ENCODE measurements at regions not wholly inside any gene's neighbourhood (a gene's known extent, or its start where the extent isn't known, plus 50 kb on each side); places are given as distances from the start of the nearest gene placed in this dataset.
"Not testable (repeated sequence)": the region's sequence is repeated elsewhere in the genome, so short reads cannot be mapped to it uniquely, and the experiment has no call there.

DNA sequence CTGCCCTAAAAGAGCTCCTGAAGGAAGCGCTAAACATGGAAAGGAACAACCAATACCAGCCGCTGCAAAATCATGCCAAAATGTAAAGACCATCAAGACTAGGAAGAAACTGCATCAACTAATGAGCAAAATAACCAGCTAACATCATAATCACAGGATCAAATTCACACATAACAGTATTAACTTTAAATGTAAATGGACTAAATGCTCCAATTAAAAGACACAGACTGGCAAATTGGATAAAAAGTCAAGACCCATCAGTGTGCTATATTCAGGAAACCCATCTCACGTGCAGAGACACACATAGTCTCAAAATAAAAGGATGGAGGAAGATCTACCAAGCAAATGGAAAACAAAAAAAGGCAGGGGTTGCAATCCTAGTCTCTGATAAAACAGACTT is 88.8 kb upstream of the CAV2 start:
- H3K4me1 ChIP-seq (ENCODE audit: control insufficient read depth in 2 of 3, insufficient read depth in 2 of 3, low read depth in 1 of 3, low read length in 3 of 3); H3K9ac ChIP-seq (ENCODE audit: low read length in 3 of 3); H3K4me3 ChIP-seq (ENCODE audit: low read length in 3 of 3); H3K36me3 ChIP-seq (ENCODE audit: control insufficient read depth in 2 of 3, insufficient read depth in 3 of 3, low read length in 3 of 3); H3K27ac ChIP-seq (ENCODE audit: low read depth in 2 of 2, low read length in 2 of 2); DNase-seq; FAIRE-seq; intact Hi-C loops (cut with DNase I); H3K9me3 ChIP-seq (ENCODE audit: control insufficient read depth in 2 of 3, insufficient read depth in 1 of 3, low read length in 3 of 3); H3K27me3 ChIP-seq (ENCODE audit: control insufficient read depth, insufficient read depth, low read length): not testable (repeated sequence)

DNA sequence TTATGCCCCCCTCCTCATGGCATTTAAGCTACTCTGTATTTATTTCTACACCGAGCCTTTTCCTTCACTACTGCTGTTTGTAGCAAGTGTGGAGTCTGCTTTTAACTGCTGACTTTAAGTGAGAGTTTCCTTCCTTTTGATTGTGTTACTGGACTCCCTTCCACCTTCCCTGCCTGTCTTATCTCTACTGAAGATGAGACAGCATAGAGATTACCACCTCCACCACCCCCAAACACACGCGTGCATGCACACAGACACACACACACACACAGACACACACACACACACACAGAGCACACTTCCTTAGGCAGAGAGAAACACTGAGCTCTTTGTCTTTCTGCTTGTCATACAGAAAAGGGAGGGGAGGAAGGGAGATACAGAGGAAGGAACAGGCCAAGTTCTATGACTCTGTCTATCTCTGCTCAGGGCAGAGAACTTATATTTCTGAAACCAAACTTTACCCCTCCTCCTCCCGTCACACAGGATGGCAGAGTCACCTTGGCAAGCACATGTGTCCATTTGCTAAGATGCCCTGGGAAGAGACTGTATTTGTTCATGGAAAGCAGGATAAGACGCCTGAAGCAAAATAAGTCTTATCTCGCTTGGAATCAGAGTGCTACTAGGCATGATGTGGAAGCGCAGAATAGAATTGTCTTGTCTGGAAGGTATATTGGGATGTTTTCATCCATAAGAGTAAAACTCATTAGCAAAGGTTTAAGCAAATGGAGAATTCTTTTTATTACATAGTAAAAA is 81.8 kb upstream of the CAV2 start:
- Histone ChIP-seq H3K9me3 (ENCODE audit: control insufficient read depth in 2 of 3, insufficient read depth in 1 of 3, low read length in 3 of 3) (no peaks in the 10 kb centered on the region), H3K27ac (ENCODE audit: low read depth in 2 of 2, low read length in 2 of 2) (no peak overlapping the region), H3K27me3 (ENCODE audit: control insufficient read depth, insufficient read depth, low read length) (no peaks in the 10 kb centered on the region), H3K4me3 (ENCODE audit: low read length in 3 of 3) (no peak overlapping the region), H3K9ac (ENCODE audit: low read length in 3 of 3) (no peak overlapping the region), H3K36me3 (ENCODE audit: control insufficient read depth in 2 of 3, insufficient read depth in 3 of 3, low read length in 3 of 3) (no peaks in the 10 kb centered on the region), H3K4me1 (ENCODE audit: control insufficient read depth in 2 of 3, insufficient read depth in 2 of 3, low read depth in 1 of 3, low read length in 3 of 3) (no peaks in the 10 kb centered on the region)
- no peak for FAIRE-seq
- peak in 1 of 5 donors; percentile 6 for DNase-seq
- intact Hi-C loops (cut with DNase I), result no loop called here
- TF ChIP-seq, protein P1, sequence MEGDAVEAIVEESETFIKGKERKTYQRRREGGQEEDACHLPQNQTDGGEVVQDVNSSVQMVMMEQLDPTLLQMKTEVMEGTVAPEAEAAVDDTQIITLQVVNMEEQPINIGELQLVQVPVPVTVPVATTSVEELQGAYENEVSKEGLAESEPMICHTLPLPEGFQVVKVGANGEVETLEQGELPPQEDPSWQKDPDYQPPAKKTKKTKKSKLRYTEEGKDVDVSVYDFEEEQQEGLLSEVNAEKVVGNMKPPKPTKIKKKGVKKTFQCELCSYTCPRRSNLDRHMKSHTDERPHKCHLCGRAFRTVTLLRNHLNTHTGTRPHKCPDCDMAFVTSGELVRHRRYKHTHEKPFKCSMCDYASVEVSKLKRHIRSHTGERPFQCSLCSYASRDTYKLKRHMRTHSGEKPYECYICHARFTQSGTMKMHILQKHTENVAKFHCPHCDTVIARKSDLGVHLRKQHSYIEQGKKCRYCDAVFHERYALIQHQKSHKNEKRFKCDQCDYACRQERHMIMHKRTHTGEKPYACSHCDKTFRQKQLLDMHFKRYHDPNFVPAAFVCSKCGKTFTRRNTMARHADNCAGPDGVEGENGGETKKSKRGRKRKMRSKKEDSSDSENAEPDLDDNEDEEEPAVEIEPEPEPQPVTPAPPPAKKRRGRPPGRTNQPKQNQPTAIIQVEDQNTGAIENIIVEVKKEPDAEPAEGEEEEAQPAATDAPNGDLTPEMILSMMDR (IDR thresholded peaks at IDR 0.05; ENCODE audit: borderline replicate concordance, extremely low read depth, insufficient read depth), result no peak

DNA sequence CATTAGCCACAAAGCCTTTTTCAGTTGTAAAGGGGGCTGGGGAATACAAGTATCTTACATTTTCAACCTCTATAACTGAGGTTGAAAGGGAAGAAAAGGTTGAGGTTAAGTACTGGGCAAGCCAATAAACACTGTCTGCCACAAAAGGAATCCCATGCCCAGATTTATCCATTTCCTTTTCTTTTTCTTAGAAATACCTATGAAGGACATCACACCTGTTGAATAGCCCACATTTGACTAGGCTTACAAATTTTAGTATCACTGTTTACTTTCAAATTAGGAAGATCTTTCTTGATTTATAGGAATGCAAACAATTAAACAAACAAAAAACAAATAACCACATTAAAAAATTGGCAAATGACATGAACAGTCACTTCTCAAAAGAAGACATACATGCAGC is 81.0 kb upstream of the CAV2 start:
- Histone ChIP-seq H3K4me3 (ENCODE audit: low read length in 3 of 3) (no peak overlapping the region), H3K9ac (ENCODE audit: low read length in 3 of 3) (no peak overlapping the region), H3K36me3 (ENCODE audit: control insufficient read depth in 2 of 3, insufficient read depth in 3 of 3, low read length in 3 of 3) (no peaks in the 10 kb centered on the region), H3K9me3 (ENCODE audit: control insufficient read depth in 2 of 3, insufficient read depth in 1 of 3, low read length in 3 of 3) (no peaks in the 10 kb centered on the region), H3K27me3 (ENCODE audit: control insufficient read depth, insufficient read depth, low read length) (no peaks in the 10 kb centered on the region), H3K27ac (ENCODE audit: low read depth in 2 of 2, low read length in 2 of 2) (no peak overlapping the region), H3K4me1 (ENCODE audit: control insufficient read depth in 2 of 3, insufficient read depth in 2 of 3, low read depth in 1 of 3, low read length in 3 of 3) (no peaks in the 10 kb centered on the region)
- TF ChIP-seq, protein P1 (IDR thresholded peaks at IDR 0.05; ENCODE audit: borderline replicate concordance, extremely low read depth, insufficient read depth), result no peak
- DNase-seq (no peak), FAIRE-seq (no peak)
- intact Hi-C loops (cut with DNase I), result no loop called here

DNA sequence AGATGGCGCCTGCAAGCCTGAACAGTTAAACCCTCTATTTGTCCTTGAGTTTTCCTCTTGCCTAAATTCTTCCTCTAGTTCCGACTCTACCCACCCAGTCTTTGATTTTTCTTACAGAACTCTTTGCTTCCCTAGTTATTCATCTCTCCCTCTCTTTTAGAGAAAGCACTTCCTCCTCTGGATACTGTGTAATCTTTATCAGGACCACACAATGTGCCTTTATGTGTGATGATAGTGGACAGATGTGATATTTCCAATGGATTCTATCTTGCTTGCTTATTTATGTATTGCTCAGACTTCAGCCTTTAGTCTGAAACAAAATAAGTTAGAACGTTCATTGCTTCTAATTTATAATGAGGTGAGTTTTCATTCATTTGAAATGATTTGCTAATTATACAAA is 79.5 kb upstream of the CAV2 start:
- no peaks in the 10 kb centered on the region for H3K4me1 ChIP-seq (ENCODE audit: control insufficient read depth in 2 of 3, insufficient read depth in 2 of 3, low read depth in 1 of 3, low read length in 3 of 3)
- H3K9ac ChIP-seq (ENCODE audit: low read length in 3 of 3), result no peak overlapping the region
- H3K27me3 ChIP-seq (ENCODE audit: control insufficient read depth, insufficient read depth, low read length), result no peaks in the 10 kb centered on the region
- intact Hi-C loops (cut with DNase I), result no loop called here
- FAIRE-seq (no peak), DNase-seq (no peak)
- no peak overlapping the region for H3K27ac ChIP-seq (ENCODE audit: low read depth in 2 of 2, low read length in 2 of 2)
- H3K4me3 ChIP-seq (ENCODE audit: low read length in 3 of 3), result no peak overlapping the region
- H3K9me3 ChIP-seq (ENCODE audit: control insufficient read depth in 2 of 3, insufficient read depth in 1 of 3, low read length in 3 of 3), result no peaks in the 10 kb centered on the region
- no peaks in the 10 kb centered on the region for H3K36me3 ChIP-seq (ENCODE audit: control insufficient read depth in 2 of 3, insufficient read depth in 3 of 3, low read length in 3 of 3)
- TF ChIP-seq, protein P1 (IDR thresholded peaks at IDR 0.05; ENCODE audit: borderline replicate concordance, extremely low read depth, insufficient read depth), result no peak
